Loucy (cell line): ENCODE measurements at regions not wholly inside any gene's neighbourhood (a gene's known extent, or its start where the extent isn't known, plus 50 kb on each side); places are given as distances from the start of the nearest gene placed in this dataset.

ENCODE experiments used
- H2AFZ ChIP-seq: fragments of 200-600 bp; sonication (generic); 2 replicates; pipeline ENCODE4 v1.6.0; 2016; ENCODE audit warnings: antibody characterized with exemption, mild to moderate bottlenecking, low read length, moderate library complexity
- H3F3A ChIP-seq: fragments of 200-600 bp; 2 replicates; pipeline ENCODE4 v1.6.0; 2016; ENCODE audit warnings: antibody characterized with exemption, low read depth, mild to moderate bottlenecking
- H3K27me3 ChIP-seq: fragments of 200-600 bp; sonication (generic); 2 replicates; pipeline ENCODE4 v1.6.1; 2014; ENCODE audit warnings: low read length, mild to moderate bottlenecking; ENCODE audit not compliant: insufficient read depth, poor library complexity, severe bottlenecking
- H3K36me3 ChIP-seq: fragments of 200-600 bp; sonication (generic); 2 replicates; pipeline ENCODE4 v1.6.1; 2016; ENCODE audit warnings: low read length; ENCODE audit not compliant: insufficient read depth
- H3K4me1 ChIP-seq: fragments of 200-600 bp; sonication (generic); 2 replicates; pipeline ENCODE4 v1.5.1; 2014; ENCODE audit warnings: low read length, mild to moderate bottlenecking; ENCODE audit not compliant: insufficient read depth, poor library complexity, severe bottlenecking
- H3K4me2 ChIP-seq: fragments of 200-600 bp; sonication (generic); 2 replicates; pipeline ENCODE4 v1.6.0; 2014; ENCODE audit warnings: antibody characterized with exemption, low read length, low read depth, mild to moderate bottlenecking; ENCODE audit not compliant: poor library complexity, severe bottlenecking
- H3K4me3 ChIP-seq: fragments of 200-600 bp; sonication (generic); 2 replicates; pipeline ENCODE4 v1.5.1; 2014; ENCODE audit warnings: low read length, mild to moderate bottlenecking, mixed read lengths; ENCODE audit not compliant: poor library complexity, severe bottlenecking
- H3K79me2 ChIP-seq: fragments of 200-600 bp; sonication (generic); 2 replicates; pipeline ENCODE4 v1.6.1; 2014; ENCODE audit warnings: low read length; ENCODE audit not compliant: insufficient read depth
- H3K9ac ChIP-seq: fragments of 200-600 bp; sonication (generic); 2 replicates; pipeline ENCODE4 v1.6.0; 2014; ENCODE audit warnings: mild to moderate bottlenecking, low read depth, low read length, moderate library complexity; ENCODE audit not compliant: poor library complexity, severe bottlenecking
- H3K9me2 ChIP-seq: fragments of 200-600 bp; sonication (generic); replicated peaks from 2 replicates; pipeline ENCODE4 v1.6.1; 2016; ENCODE audit warnings: low read depth, low read length, mixed read lengths
- H3K9me3 ChIP-seq: fragments of 200-600 bp; sonication (generic); 2 replicates; pipeline ENCODE4 v1.6.1; 2014; ENCODE audit warnings: mild to moderate bottlenecking, antibody characterized with exemption, low read length, low read depth; ENCODE audit not compliant: insufficient read depth
- H4K20me1 ChIP-seq: fragments of 200-600 bp; sonication (generic); 2 replicates; pipeline ENCODE4 v1.6.0; 2014; ENCODE audit warnings: antibody characterized with exemption, low read length, mild to moderate bottlenecking; ENCODE audit not compliant: insufficient read depth, poor library complexity, severe bottlenecking
- EZH2phosphoT487 ChIP-seq: fragments of 200-600 bp; IDR thresholded peaks from 2 replicates; pipeline ENCODE4 v1.6.1; 2018; ENCODE audit warnings: antibody characterized with exemption, mild to moderate bottlenecking, moderate library complexity, borderline replicate concordance
- TF ChIP-seq, protein P1 (sequence below): fragments of 200-600 bp; sonication (generic); conservative IDR thresholded peaks from 2 replicates; pipeline ENCODE4 v1.5.1; 2014; ENCODE audit warnings: mild to moderate bottlenecking, antibody characterized with exemption, low read length

DNA sequence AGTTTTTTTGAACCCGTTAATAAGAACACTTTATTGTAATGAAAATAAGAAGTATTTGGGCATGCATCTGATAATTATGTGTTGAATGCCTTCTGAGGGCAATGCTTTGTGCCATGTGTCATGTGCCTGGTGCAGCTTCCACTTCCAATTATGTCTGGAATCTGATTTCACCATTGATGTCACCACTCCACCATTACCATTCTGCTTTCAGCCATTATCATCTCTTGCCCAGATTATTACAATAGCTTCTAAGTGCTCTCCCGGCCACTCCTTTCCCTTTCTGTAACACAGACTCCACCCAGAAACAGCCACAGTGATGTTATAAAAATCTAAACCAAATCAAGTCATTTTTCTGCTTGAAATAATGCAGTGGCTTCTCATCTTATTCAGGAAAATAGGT lies 171.7 kb downstream of the C9orf152 start:
- no peak overlapping the region for H3K9ac ChIP-seq
- H3K79me2 ChIP-seq = no peaks in the 10 kb centered on the region
- no peak overlapping the region for H2AFZ ChIP-seq
- no peaks in the 10 kb centered on the region for H3K27me3 ChIP-seq
- no peaks in the 10 kb centered on the region for H3K4me1 ChIP-seq
- no peaks in the 10 kb centered on the region for H3K36me3 ChIP-seq
- TF ChIP-seq, protein P1, sequence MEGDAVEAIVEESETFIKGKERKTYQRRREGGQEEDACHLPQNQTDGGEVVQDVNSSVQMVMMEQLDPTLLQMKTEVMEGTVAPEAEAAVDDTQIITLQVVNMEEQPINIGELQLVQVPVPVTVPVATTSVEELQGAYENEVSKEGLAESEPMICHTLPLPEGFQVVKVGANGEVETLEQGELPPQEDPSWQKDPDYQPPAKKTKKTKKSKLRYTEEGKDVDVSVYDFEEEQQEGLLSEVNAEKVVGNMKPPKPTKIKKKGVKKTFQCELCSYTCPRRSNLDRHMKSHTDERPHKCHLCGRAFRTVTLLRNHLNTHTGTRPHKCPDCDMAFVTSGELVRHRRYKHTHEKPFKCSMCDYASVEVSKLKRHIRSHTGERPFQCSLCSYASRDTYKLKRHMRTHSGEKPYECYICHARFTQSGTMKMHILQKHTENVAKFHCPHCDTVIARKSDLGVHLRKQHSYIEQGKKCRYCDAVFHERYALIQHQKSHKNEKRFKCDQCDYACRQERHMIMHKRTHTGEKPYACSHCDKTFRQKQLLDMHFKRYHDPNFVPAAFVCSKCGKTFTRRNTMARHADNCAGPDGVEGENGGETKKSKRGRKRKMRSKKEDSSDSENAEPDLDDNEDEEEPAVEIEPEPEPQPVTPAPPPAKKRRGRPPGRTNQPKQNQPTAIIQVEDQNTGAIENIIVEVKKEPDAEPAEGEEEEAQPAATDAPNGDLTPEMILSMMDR = no peak
- no peak for TF ChIP-seq EZH2phosphoT487
- no peaks in the 10 kb centered on the region for H3F3A ChIP-seq
- no peaks in the 10 kb centered on the region for H3K9me3 ChIP-seq
- H3K9me2 ChIP-seq = no peaks in the 10 kb centered on the region
- H3K4me2 ChIP-seq = no peak overlapping the region
- H3K4me3 ChIP-seq = no peak overlapping the region
- H4K20me1 ChIP-seq = no peaks in the 10 kb centered on the region

GRCh38 chr9:110040788-110041187 lies 167.2 kb downstream of the C9orf152 start:
- Histone ChIP-seq H3K9me2 (no peaks in the 10 kb centered on the region), H3K79me2 (no peaks in the 10 kb centered on the region), H4K20me1 (no peaks in the 10 kb centered on the region), H3K4me3 (no peak overlapping the region), H3K9ac (no peak overlapping the region), H3K36me3 (no peaks in the 10 kb centered on the region), H3F3A (no peaks in the 10 kb centered on the region), H3K4me2 (no peak overlapping the region), H3K4me1 (peaks cover 4% of the 10 kb centered on the region), H3K9me3 (no peaks in the 10 kb centered on the region), H2AFZ (no peak overlapping the region), H3K27me3 (no peaks in the 10 kb centered on the region)
- TF ChIP-seq, protein P1 = no peak
- TF ChIP-seq EZH2phosphoT487 = no peak

GRCh38 chr9:110041452-110041851 lies 166.5 kb downstream of the C9orf152 start:
- Histone ChIP-seq H3K4me1 (peaks cover 4% of the 10 kb centered on the region), H3F3A (no peaks in the 10 kb centered on the region), H2AFZ (no peak overlapping the region), H3K4me2 (no peak overlapping the region), H3K9ac (no peak overlapping the region), H4K20me1 (no peaks in the 10 kb centered on the region), H3K36me3 (no peaks in the 10 kb centered on the region), H3K79me2 (no peaks in the 10 kb centered on the region), H3K9me2 (no peaks in the 10 kb centered on the region), H3K9me3 (no peaks in the 10 kb centered on the region), H3K4me3 (no peak overlapping the region), H3K27me3 (no peaks in the 10 kb centered on the region)
- TF ChIP-seq EZH2phosphoT487 = no peak
- TF ChIP-seq, protein P1 = no peak
